ENCODE measurements at regions not wholly inside any gene's neighbourhood (a gene's known extent, or its start where the extent isn't known, plus 50 kb on each side); places are given as distances from the start of the nearest gene placed in this dataset.

- DNase-seq (ENCODE audit: low spot score), result no peak
Observed at GRCh38 chr14:101473045-101473729, 88.1 kb upstream of the DIO3 start.

DNA sequence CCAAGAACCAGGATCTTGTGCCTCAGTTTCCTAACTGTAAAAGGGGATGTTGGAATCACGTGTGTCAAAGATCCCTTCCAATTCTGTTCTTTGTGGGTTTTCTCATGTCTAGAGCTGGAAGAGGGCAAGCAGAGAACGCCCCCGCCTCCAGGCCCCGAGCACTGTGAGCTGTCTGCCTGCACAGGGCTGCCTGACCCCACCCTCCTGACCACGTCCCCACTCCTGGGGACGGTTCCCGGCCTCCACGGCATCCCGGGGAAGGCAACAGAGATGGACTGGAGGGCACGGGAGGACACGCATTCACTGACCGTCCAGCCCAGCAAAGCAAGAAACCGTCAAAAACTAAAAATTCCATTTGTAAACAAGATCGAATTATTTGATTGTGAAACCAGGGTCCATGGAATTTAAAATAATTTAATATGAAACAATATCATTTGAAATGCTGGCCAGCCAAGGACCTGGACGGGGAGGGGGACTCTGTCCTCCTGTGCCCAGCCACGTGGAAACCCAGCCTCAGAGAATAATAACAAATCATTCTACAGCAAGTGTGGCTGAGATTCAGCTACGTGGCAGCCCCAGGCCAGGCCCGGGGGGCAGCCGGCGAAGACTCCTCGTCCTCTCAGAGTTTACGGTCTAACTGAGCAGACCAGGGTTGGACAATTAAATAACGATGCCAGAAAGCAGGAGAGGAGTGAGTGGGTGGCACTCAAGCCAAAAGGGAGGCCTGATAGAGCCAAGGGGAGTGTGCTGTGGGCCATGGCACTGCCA is 87.3 kb upstream of the DIO3 start:
- DNase-seq (ENCODE audit: low spot score), result no peak

GRCh38 chr14:101474563-101475455 is 86.5 kb upstream of the DIO3 start:
- no peak for DNase-seq (ENCODE audit: low spot score)

- no peak for DNase-seq (ENCODE audit: low spot score)
Observed at GRCh38 chr14:101475456-101476257, 85.6 kb upstream of the DIO3 start.

DNA sequence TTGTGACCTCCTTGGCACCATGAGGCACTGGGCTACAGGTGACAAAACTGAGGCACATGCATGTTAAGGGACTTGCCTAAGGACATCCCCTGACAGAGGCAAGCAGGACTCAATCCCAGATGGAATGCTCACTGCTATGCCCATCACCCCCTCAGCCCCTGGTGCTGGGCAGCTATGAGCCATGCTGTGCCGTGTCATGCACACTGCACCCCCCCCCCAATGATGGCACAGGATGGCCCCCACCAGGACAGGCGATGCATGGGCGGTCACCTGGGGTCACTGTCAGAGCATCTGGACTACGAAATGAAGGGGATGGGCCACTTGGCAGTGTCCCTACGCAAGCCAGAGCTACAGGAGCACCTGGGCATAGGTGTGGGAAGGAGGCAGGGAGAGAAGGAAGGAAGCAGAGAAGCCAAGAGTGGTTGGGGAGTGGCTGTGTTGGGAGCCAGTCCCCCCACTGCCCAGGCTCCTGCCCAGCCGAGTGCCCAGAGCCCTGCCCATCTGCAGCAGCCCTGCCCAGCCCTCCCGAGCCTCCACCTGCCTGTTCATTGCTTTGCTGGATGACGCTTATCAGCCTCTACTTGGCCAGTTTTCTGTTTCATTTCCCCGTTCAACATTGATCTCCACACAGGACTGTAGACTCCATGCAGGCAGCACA is 84.9 kb upstream of the DIO3 start:
- DNase-seq (ENCODE audit: low spot score), result no peak

- DNase-seq (ENCODE audit: low spot score), result peak; percentile 76
Observed at GRCh38 chr14:101476916-101477553, 84.3 kb upstream of the DIO3 start.

GRCh38 chr14:101477648-101478047 is 83.6 kb upstream of the DIO3 start:
- no peak for DNase-seq (ENCODE audit: low spot score)

- DNase-seq (ENCODE audit: low spot score), result no peak
Observed at GRCh38 chr14:101478096-101478495, 83.2 kb upstream of the DIO3 start.

- DNase-seq (ENCODE audit: low spot score), result no peak
Observed at GRCh38 chr14:101478796-101479410, 82.4 kb upstream of the DIO3 start.

GRCh38 chr14:101480022-101480746 is 81.1 kb upstream of the DIO3 start:
- no peak for DNase-seq (ENCODE audit: low spot score)

- DNase-seq (ENCODE audit: low spot score), result no peak
Observed at GRCh38 chr14:101480747-101481530, 80.4 kb upstream of the DIO3 start.

- DNase-seq (ENCODE audit: low spot score), result no peak
Observed at GRCh38 chr14:101481557-101481956, 79.7 kb upstream of the DIO3 start.

- DNase-seq (ENCODE audit: low spot score), result no peak
Observed at GRCh38 chr14:101482066-101482465, 79.2 kb upstream of the DIO3 start.

DNA sequence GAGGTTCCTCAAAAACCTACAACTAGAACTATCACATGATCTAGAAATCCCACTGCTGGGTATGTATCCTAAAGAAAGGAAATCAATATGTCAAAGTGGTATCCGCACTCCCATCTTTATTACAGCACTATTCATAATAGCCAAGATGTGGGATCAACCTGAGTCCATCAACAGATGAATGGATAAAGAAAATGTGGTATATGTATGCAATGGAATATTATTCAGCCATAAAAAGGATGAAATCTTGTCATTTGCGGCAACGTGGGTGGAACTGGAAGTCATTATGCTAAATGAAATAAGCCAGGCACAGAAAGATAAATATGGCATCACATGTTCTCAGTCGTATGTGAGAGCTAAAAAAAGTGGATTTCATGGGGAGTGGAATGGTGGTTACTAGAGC is 77.5 kb upstream of the DIO3 start:
- DNase-seq (ENCODE audit: low spot score), result no peak

GRCh38 chr14:101489092-101489760 is 72.1 kb upstream of the DIO3 start:
- peak; percentile 67 for DNase-seq (ENCODE audit: low spot score)

DNA sequence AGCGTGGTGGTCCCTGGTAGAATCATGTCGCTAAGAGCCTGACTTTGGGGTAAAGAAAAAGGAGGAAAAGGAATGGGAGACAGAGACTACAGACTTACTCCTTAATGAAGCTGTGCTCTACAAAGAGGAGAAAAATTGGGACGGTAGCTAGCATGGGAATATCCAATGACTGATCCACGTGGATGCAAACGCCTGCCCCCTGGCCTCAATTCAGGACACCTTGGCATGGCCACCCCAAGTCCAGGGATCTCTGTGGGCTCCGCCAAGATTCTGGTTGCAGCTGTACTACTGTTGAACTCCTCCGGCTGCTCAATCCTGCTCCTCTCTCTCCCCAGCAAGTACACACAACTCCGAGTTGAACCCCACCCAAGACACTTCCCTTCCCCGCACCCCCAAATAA is 70.5 kb upstream of the DIO3 start:
- no peak for DNase-seq (ENCODE audit: low spot score)

GRCh38 chr14:101491841-101492240 is 69.5 kb upstream of the DIO3 start:
- no peak for DNase-seq (ENCODE audit: low spot score)

GRCh38 chr14:101492716-101493115 is 68.6 kb upstream of the DIO3 start:
- DNase-seq (ENCODE audit: low spot score), result no peak
